T-cell (primary cell): ENCODE measurements at regions not wholly inside any gene's neighbourhood (a gene's known extent, or its start where the extent isn't known, plus 50 kb on each side); places are given as distances from the start of the nearest gene placed in this dataset.

ENCODE experiments used
- ATAC-seq, 4 experiments: fragments of 200-7000 bp in 3 of 4; fragments of 150-1000 bp in 1 of 4; cut with Tn5 transposase; replicated peaks in 1 of 4; 1 replicate in 3 of 4; 2 replicates in 1 of 4; pipeline ENCODE4 v1.10.0; 2021; ENCODE audit warnings: moderate library complexity in 3 of 4, mild to moderate bottlenecking in 2 of 4, moderate number of reproducible peaks in 1 of 4
- CTCF ChIA-PET, 2 donors: fragments of 300-600 bp; sonication (Branson Sonifier 250); formaldehyde crosslinking; loops; one replicate each; lab custom pipeline; 2022; ENCODE audit warnings: antibody characterized with exemption in 2 of 2; lab: Charles Lee
- POLR2A ChIA-PET, 2 donors: fragments of 300-600 bp; sonication (Branson Sonifier 250); formaldehyde crosslinking; loops; one replicate each; lab custom pipeline; 2022; ENCODE audit warnings: antibody characterized with exemption in 2 of 2; lab: Charles Lee
- DNase-seq, 35 experiments: peaks; one replicate each; pipeline versions ENCODE4 v3.0.0 to v3.0.0-alpha.2; 2013 to 2023
- H3K27ac ChIP-seq: one replicate; pipeline ENCODE4 v1.5.1; 2013; ENCODE audit warnings: low read length
- H3K27me3 ChIP-seq, 2 experiments: replicated peaks in 1 of 2; 1 replicate in 1 of 2; 2 replicates in 1 of 2; pipeline versions ENCODE4 v1.6.1 to v1.7.0; 2013; ENCODE audit warnings: low read length in 1 of 2, mixed read lengths in 1 of 2; ENCODE audit not compliant: control insufficient read depth in 2 of 2, insufficient read depth in 2 of 2; ENCODE audit errors: extremely low read depth in 1 of 2
- H3K36me3 ChIP-seq, 2 donors: 1 replicate in 1 of 2; 2 replicates in 1 of 2; pipeline versions ENCODE4 v1.6.1 to v1.7.0; 2013; ENCODE audit warnings: low read length in 1 of 2; ENCODE audit not compliant: control insufficient read depth in 2 of 2, insufficient read depth in 1 of 2; ENCODE audit errors: extremely low read depth in 1 of 2
- H3K4me1 ChIP-seq, 2 experiments: 1 replicate in 1 of 2; 2 replicates in 1 of 2; pipeline versions ENCODE4 v1.6.1 to v1.7.0; 2013; ENCODE audit warnings: low read length in 2 of 2, mixed read lengths in 1 of 2; ENCODE audit not compliant: insufficient read depth in 2 of 2, control insufficient read depth in 1 of 2; ENCODE audit errors: extremely low read depth in 1 of 2
- H3K4me3 ChIP-seq, 2 donors: 1 replicate in 1 of 2; 2 replicates in 1 of 2; pipeline versions ENCODE4 v1.5.1 to v1.7.0; 2013; ENCODE audit warnings: mild to moderate bottlenecking in 2 of 2, low read length in 1 of 2, moderate library complexity in 1 of 2; ENCODE audit not compliant: control insufficient read depth in 1 of 2; ENCODE audit errors: extremely low read depth in 1 of 2
- H3K9me3 ChIP-seq: 2 replicates; pipeline ENCODE4 v1.7.0; 2013
- H3K27ac Mint-ChIP-seq, 2 donors: one replicate each; pipeline ENCODE4 v1.8.0; 2020 to 2021; ENCODE audit warnings: mild to moderate bottlenecking in 2 of 2, mixed read lengths in 2 of 2
- H3K27me3 Mint-ChIP-seq, 2 donors: one replicate each; pipeline ENCODE4 v1.8.0; 2021 to 2022; ENCODE audit warnings: mixed read lengths in 2 of 2
- H3K36me3 Mint-ChIP-seq: one replicate; pipeline ENCODE4 v1.8.0; 2021; ENCODE audit warnings: mixed read lengths
- H3K4me1 Mint-ChIP-seq, 3 donors: one replicate each; pipeline ENCODE4 v1.8.0; 2020 to 2022; ENCODE audit warnings: mixed read lengths in 3 of 3, mild to moderate bottlenecking in 1 of 3
- H3K4me3 Mint-ChIP-seq, 3 donors: one replicate each; pipeline ENCODE4 v1.8.0; 2020 to 2022; ENCODE audit warnings: mild to moderate bottlenecking in 3 of 3, mixed read lengths in 3 of 3, moderate library complexity in 3 of 3
- H3K9me3 Mint-ChIP-seq, 3 donors: one replicate each; pipeline ENCODE4 v1.8.0; 2020 to 2022; ENCODE audit warnings: mixed read lengths in 3 of 3
- WGBS: methylation state at CpG from one replicate; pipeline ENCODE4 v1.1.5; 2013; ENCODE audit warnings: missing lambda C conversion rate; ENCODE audit not compliant: insufficient coverage; 5-methylcytosine and 5-hydroxymethylcytosine counted together

GRCh38 chr15:91384189-91384730, 284.2 kb downstream of the SV2B start:
- ATAC-seq (no peak), DNase-seq (no peak)
- H3K4me1 ChIP-seq: no peaks in the 10 kb centered on the region
- no peaks in the 10 kb centered on the region for H3K9me3 ChIP-seq
- H3K27ac ChIP-seq: no peak overlapping the region
- H3K36me3 ChIP-seq: no peaks in the 10 kb centered on the region
- Mint-ChIP-seq H3K4me3 (no peak overlapping the region), H3K36me3 (no peaks in the 10 kb centered on the region), H3K9me3 (peaks cover 0 to 14% (median 3%) of the 10 kb centered on the region in 3 donors), H3K27me3 (no peaks in the 10 kb centered on the region), H3K27ac (no peak overlapping the region), H3K4me1 (peaks cover 0 to 12% (median 12%) of the 10 kb centered on the region in 3 donors)
- WGBS: 79% methylated on average over 5 of the region's 6 CpGs
- no peaks in the 10 kb centered on the region for H3K27me3 ChIP-seq
- ChIA-PET POLR2A (no interaction called here), CTCF (no interaction called here)
- H3K4me3 ChIP-seq: no peak overlapping the region

GRCh38 chr15:91385311-91385710, 285.3 kb downstream of the SV2B start:
- Histone ChIP-seq H3K27me3 (no peaks in the 10 kb centered on the region), H3K36me3 (no peaks in the 10 kb centered on the region), H3K27ac (no peak overlapping the region), H3K4me1 (no peaks in the 10 kb centered on the region), H3K9me3 (no peaks in the 10 kb centered on the region), H3K4me3 (no peak overlapping the region)
- Mint-ChIP-seq H3K36me3 (no peaks in the 10 kb centered on the region), H3K9me3 (peaks cover 0 to 11% (median 3%) of the 10 kb centered on the region in 3 donors), H3K27me3 (no peaks in the 10 kb centered on the region), H3K27ac (no peak overlapping the region), H3K4me3 (no peak overlapping the region), H3K4me1 (peaks cover 0 to 12% (median 12%) of the 10 kb centered on the region in 3 donors)
- ATAC-seq (no peak), DNase-seq (no peak)
- POLR2A ChIA-PET: no interaction called here
- CTCF ChIA-PET: no interaction called here
- WGBS: no CpG with 5 or more reads among the region's 1 CpG

DNA sequence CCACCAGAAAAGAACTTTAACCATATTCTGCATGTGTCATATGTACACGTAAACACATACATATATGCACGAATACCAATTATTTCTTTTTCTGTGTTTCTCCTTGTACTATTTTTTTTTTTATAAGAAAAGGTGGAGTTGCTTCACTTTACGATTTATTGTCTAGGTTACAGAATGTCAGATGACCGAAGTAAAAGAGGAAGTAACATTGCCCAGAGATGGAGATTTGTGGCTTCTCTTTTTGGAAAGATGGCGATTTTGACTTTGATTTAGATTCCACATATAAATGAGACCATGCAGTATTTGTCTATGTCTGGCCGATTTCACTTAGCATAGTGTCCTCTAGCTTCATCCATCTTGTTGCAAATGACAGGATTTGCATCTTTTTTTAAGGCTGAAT, 293.1 kb downstream of the SV2B start:
- WGBS: 17% methylated on average over 2 of the region's 6 CpGs
- Mint-ChIP-seq H3K4me3 (no peak overlapping the region), H3K4me1 (no peaks in the 10 kb centered on the region), H3K9me3 (peaks cover 0 to 5% (median 5%) of the 10 kb centered on the region in 3 donors), H3K27ac (no peak overlapping the region), H3K27me3 (peaks cover 3 to 5% of the 10 kb centered on the region in 2 donors), H3K36me3 (no peaks in the 10 kb centered on the region)
- no peaks in the 10 kb centered on the region for H3K4me1 ChIP-seq
- no peak for ATAC-seq
- DNase-seq: no peak
- H3K27me3 ChIP-seq: no peaks in the 10 kb centered on the region
- POLR2A ChIA-PET: no interaction called here
- no peaks in the 10 kb centered on the region for H3K36me3 ChIP-seq
- no peaks in the 10 kb centered on the region for H3K9me3 ChIP-seq
- CTCF ChIA-PET: no interaction called here
- no peak overlapping the region for H3K27ac ChIP-seq
- H3K4me3 ChIP-seq: no peak overlapping the region

- no CpG with 5 or more reads among the region's 1 CpG for WGBS
- POLR2A ChIA-PET: no interaction called here
- peaks cover 0 to 7% of the 10 kb centered on the region in 2 experiments for H3K27me3 ChIP-seq
- CTCF ChIA-PET: no interaction called here
- Mint-ChIP-seq H3K36me3 (peaks cover 9% of the 10 kb centered on the region), H3K27me3 (no peaks in the 10 kb centered on the region), H3K9me3 (peaks cover 0 to 8% (median 0%) of the 10 kb centered on the region in 3 donors), H3K4me3 (no peak overlapping the region), H3K4me1 (no peaks in the 10 kb centered on the region), H3K27ac (no peak overlapping the region)
- H3K27ac ChIP-seq: no peak overlapping the region
- no peaks in the 10 kb centered on the region for H3K36me3 ChIP-seq
- H3K9me3 ChIP-seq: no peaks in the 10 kb centered on the region
- DNase-seq (no peak), ATAC-seq (no peak)
- H3K4me3 ChIP-seq: no peak overlapping the region
- H3K4me1 ChIP-seq: no peaks in the 10 kb centered on the region
Measured at GRCh38 chr15:91400481-91400880, 300.4 kb downstream of the SV2B start.

- H3K27ac Mint-ChIP-seq: peak overlapping the region; percentile 25 to 78
- 35% methylated on average over 2 of the region's 4 CpGs for WGBS
Measured at GRCh38 chr15:91407269-91407889, 307.3 kb downstream of the SV2B start.

GRCh38 chr15:91408476-91409076, 308.5 kb downstream of the SV2B start:
- 89% methylated on average over 5 of the region's 9 CpGs for WGBS
- no peak for ATAC-seq
- peaks cover 0 to 10% (median 0%) of the 10 kb centered on the region in 3 donors for H3K9me3 Mint-ChIP-seq
- no peaks in the 10 kb centered on the region for H3K27me3 ChIP-seq
- no peaks in the 10 kb centered on the region for H3K27me3 Mint-ChIP-seq
- peaks cover 20 to 29% (median 25%) of the 10 kb centered on the region in 3 donors for H3K4me1 Mint-ChIP-seq
- peaks cover 2% of the 10 kb centered on the region for H3K36me3 Mint-ChIP-seq
- H3K27ac ChIP-seq: no peak overlapping the region
- H3K4me1 ChIP-seq: peaks cover 6 to 11% of the 10 kb centered on the region in 2 experiments
- DNase-seq: no peak
- POLR2A ChIA-PET: no interaction called here
- H3K4me3 Mint-ChIP-seq: no peak overlapping the region
- H3K9me3 ChIP-seq: no peaks in the 10 kb centered on the region
- CTCF ChIA-PET: no interaction called here
- H3K36me3 ChIP-seq: no peaks in the 10 kb centered on the region
- no peak overlapping the region for H3K27ac Mint-ChIP-seq
- no peak overlapping the region for H3K4me3 ChIP-seq

More at GRCh38 chr15:91407269-91407889, 307.3 kb downstream of the SV2B start:
- Mint-ChIP-seq H3K36me3 (peaks cover 2% of the 10 kb centered on the region), H3K4me1 (peaks cover 20 to 28% (median 25%) of the 10 kb centered on the region in 3 donors), H3K9me3 (peaks cover 0 to 8% (median 0%) of the 10 kb centered on the region in 3 donors), H3K4me3 (peak overlapping the region in 1 of 3 donors; percentile 23), H3K27me3 (no peaks in the 10 kb centered on the region)
- POLR2A ChIA-PET: no interaction called here
- Histone ChIP-seq H3K27me3 (no peaks in the 10 kb centered on the region), H3K4me1 (peaks cover 6 to 11% of the 10 kb centered on the region in 2 experiments), H3K4me3 (no peak overlapping the region), H3K9me3 (no peaks in the 10 kb centered on the region), H3K36me3 (no peaks in the 10 kb centered on the region), H3K27ac (no peak overlapping the region)
- ATAC-seq (peak; percentile 40 to 76 (median 60)), DNase-seq (peak in 15 of 35 experiments; percentile 1 to 31 (median 11))
- CTCF ChIA-PET: no interaction called here
